ENCODE measurements at regions not wholly inside any gene's neighbourhood (a gene's known extent, or its start where the extent isn't known, plus 50 kb on each side); places are given as distances from the start of the nearest gene placed in this dataset.
"Not testable (repeated sequence)": the region's sequence is repeated elsewhere in the genome, so short reads cannot be mapped to it uniquely, and the experiment has no call there.

- DNase-seq (ENCODE audit: low read depth, low spot score), result no peak
- no peak overlapping the region for H3K27ac ChIP-seq
Observed at GRCh38 chr4:110365761-110366160, 110.2 kb upstream of the ENPEP start.

GRCh38 chr4:110364911-110365520, 110.9 kb upstream of the ENPEP start:
- no peak overlapping the region for H3K27ac ChIP-seq
- DNase-seq (ENCODE audit: low read depth, low spot score), result no peak

- DNase-seq (ENCODE audit: low read depth, low spot score), result peak; percentile 70
- no peak overlapping the region for H3K27ac ChIP-seq
Observed at GRCh38 chr4:110361921-110362320, 114.0 kb upstream of the ENPEP start.

DNA sequence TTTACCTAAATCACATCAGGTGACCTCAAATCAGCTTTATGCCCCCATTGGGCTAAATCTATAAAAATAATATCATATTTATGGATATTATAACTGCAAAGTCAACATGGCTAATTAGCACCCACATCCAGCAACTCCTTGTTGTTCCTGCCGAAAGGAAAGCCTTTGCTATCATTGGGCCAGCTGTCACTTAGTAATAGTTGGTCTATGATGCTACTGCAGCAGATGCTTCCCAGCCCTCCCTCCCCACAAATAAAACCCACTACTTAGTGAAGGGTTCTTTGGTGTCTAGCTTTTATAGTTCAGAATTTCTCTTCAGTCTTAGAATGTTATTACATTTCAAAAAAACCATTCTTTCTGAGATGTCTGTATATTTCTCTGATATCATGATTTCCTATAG, 116.9 kb upstream of the ENPEP start:
- no peak overlapping the region for H3K27ac ChIP-seq
- DNase-seq (ENCODE audit: low read depth, low spot score), result no peak

- H3K27ac ChIP-seq, result no peak overlapping the region
- no peak for DNase-seq (ENCODE audit: low read depth, low spot score)
Observed at GRCh38 chr4:110357521-110357920, 118.4 kb upstream of the ENPEP start.

DNA sequence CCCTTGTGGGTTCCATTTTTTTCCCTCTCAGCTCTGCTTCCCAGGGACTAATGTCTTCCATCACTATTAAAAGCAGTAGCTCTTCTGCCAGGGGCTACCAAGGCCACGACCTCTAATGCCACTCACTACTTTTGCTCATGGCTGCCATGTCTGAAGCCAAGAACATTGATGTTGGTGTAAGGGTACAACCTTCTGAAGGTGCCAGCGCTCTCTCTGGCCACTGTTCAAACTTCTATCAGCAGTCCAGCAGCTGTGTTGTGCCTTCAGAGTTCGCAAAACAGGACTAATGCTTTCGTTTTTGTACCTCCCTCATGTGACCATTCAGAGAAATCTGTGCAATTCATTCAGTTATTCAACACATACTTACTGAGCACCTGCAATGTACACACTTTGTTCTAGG, 121.5 kb upstream of the ENPEP start:
- DNase-seq (ENCODE audit: low read depth, low spot score), result no peak
- no peak overlapping the region for H3K27ac ChIP-seq

GRCh38 chr4:110352670-110353442, 123.1 kb upstream of the ENPEP start:
- no peak overlapping the region for H3K27ac ChIP-seq
- no peak for DNase-seq (ENCODE audit: low read depth, low spot score)

DNA sequence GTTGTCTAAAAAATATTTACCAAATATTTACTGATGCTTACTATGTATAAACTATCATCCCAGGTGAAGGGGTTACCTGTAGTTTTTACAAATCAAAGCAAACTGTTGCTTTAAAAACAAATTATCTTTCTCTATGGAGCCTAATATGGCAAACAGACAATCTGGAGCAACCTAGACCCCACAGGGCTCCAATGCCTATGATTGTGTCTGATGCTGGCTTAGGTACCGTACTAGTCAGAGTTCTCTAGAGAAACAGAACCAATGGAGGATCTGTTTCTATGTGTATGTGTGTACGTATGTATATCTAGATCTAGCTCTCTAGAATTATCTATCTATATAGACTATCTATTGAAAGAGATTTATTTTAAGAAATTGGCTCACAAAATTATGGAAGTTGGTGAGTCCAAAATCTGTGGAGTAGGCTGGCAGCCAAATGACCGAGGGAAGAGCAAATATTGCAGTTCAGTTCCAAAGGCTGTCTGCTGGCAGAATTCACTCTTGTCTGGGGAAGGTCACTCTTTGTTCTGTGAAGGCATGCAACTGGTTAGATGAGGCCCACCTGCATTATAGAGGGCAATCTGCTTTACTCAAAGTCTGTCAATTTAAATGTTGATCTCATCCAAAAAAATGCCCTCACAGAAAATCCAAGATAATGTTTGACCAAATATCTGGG, 127.1 kb upstream of the ENPEP start:
- DNase-seq (ENCODE audit: low read depth, low spot score), result no peak

GRCh38 chr4:110347805-110348204, 128.2 kb upstream of the ENPEP start:
- DNase-seq (ENCODE audit: low read depth, low spot score), result no peak

More for the DNA sequence above, 127.1 kb upstream of the ENPEP start:
- no peak overlapping the region for H3K27ac ChIP-seq

DNA sequence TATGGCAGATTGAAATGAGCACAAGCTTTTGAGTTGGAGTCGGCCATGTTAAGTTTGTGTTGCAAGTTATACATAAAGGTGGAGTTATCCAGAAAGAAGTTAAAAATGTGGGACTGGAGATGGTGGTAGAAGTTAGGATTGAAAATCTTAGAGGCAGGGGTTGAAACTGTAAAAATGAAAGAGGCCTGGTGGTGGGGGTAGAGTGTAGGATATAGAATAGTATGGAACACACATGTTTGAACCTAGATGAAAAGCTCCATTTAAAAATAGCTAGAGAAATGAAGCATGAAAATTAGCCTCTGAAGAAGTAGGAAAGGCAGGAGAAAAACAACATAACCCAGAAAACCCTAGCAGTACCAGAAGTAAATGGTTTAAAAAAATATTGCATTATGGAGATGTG, 131.8 kb upstream of the ENPEP start:
- DNase-seq (ENCODE audit: low read depth, low spot score), result no peak
- no peak overlapping the region for H3K27ac ChIP-seq

More at GRCh38 chr4:110347805-110348204, 128.2 kb upstream of the ENPEP start:
- no peak overlapping the region for H3K27ac ChIP-seq

DNA sequence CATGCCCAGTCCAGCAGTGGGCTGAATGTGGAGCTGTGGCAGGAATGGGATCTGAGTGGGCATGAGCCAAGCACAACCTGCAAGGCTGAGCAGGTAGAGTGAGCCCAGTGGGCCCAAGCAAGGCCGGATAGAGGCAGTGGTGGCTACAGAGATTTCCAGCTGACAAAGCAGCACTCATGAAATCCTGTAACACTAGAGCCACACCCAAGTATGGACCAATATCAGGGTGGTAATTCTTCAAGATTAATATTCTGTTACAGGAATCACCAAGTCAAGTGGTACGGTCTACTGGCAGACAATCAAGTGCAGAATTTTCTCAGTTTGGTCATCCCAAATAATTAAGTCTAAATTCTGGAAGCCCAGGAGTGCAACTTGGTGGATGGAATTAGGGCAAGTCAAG, 132.4 kb upstream of the ENPEP start:
- DNase-seq (ENCODE audit: low read depth, low spot score), result no peak
- H3K27ac ChIP-seq, result no peak overlapping the region

GRCh38 chr4:110341118-110341517, 134.8 kb upstream of the ENPEP start:
- not testable (repeated sequence) for DNase-seq (ENCODE audit: low read depth, low spot score); H3K27ac ChIP-seq

DNA sequence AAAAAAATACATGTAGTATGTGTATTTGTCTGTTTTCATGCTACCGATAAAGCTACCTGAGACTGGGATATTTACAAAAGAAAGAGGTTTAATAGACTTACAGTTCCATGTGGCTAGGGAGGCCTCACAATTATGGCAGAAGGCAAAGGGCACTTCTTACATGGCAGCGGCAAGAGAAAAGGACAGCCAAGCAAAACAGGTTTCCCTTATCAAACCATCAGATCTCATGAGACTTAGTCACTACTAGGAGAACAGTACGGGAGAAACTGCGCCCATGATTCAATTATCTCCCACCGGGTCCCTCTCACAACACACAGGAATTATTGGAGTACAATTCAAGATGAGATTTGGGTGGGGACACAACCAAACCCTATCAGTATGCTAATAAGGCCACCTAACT, 137.0 kb upstream of the ELOVL6 start:
- DNase-seq (ENCODE audit: low read depth, low spot score), result no peak
- no peak overlapping the region for H3K27ac ChIP-seq

DNA sequence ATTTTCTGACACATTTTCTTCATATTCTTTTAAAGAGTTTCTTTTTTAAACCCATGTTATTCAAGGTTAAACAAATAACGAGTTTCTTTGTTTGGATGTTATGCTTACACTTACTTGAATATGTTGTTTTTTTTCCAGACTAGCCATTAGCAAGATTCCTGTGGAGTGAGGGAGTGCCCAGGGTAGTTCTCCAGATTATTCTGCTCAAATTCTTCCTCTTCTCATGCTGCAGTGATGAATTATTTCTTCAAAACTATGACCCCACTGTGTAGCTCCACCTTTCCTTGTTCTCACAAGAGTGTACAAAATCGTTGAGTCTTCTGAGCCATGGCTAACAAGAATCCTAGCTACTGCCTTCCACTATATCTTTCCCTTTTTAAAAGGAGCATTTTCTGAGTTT, 134.1 kb upstream of the ELOVL6 start:
- DNase-seq (ENCODE audit: low read depth, low spot score), result no peak
- H3K27ac ChIP-seq, result no peak overlapping the region

GRCh38 chr4:110326426-110326825, 128.0 kb upstream of the ELOVL6 start:
- not testable (repeated sequence) for H3K27ac ChIP-seq; DNase-seq (ENCODE audit: low read depth, low spot score)

- DNase-seq (ENCODE audit: low read depth, low spot score), result no peak
- no peak overlapping the region for H3K27ac ChIP-seq
Observed at GRCh38 chr4:110310795-110311194, 112.4 kb upstream of the ELOVL6 start.

GRCh38 chr4:110309675-110310074, 111.3 kb upstream of the ELOVL6 start:
- no peak for DNase-seq (ENCODE audit: low read depth, low spot score)
- H3K27ac ChIP-seq, result no peak overlapping the region

DNA sequence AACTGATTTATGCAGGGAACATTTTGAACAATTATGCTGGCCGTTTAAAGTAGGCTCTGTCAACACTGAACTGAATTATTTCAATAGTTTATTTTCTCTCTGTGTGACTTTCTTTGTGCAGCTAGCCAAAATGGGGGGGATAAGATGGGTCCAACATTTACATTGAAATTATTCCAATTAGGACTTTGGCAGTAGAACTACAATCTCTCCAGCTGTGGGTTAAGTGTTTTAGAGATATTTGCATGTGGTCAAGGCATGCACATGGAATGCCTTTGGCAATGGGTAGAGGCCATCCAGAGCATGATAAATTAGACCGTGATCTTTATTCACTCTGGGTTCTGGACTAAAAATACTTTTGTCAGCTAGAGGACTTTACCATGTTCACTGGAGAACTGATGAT, 107.9 kb upstream of the ELOVL6 start:
- no peak overlapping the region for H3K27ac ChIP-seq
- DNase-seq (ENCODE audit: low read depth, low spot score), result no peak

GRCh38 chr4:110305455-110305854, 107.0 kb upstream of the ELOVL6 start:
- no peak for DNase-seq (ENCODE audit: low read depth, low spot score)
- H3K27ac ChIP-seq, result no peak overlapping the region

DNA sequence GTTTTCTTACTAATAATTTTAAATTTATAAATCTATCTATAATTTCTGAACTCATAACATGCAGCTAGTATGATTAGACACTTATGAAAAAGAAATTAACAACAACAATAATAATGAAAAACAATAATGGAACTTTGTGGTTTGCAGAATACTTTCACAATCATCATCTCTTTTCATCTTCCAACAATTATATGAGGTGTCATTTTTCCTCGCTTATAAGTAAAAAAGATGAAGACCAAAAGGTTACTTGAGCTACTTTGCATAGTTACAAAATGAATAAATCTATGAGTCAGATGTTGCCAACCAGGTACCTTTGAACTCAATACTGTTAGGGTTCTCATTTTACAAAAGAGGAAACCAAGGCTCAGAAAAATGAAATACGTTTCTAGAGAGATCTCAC, 98.5 kb upstream of the ELOVL6 start:
- no peak overlapping the region for H3K27ac ChIP-seq
- DNase-seq (ENCODE audit: low read depth, low spot score), result no peak

- DNase-seq (ENCODE audit: low read depth, low spot score), result no peak
- no peak overlapping the region for H3K27ac ChIP-seq
Observed at GRCh38 chr4:110294165-110294564, 95.8 kb upstream of the ELOVL6 start.
